ENCODE measurements at regions not wholly inside any gene's neighbourhood (a gene's known extent, or its start where the extent isn't known, plus 50 kb on each side); places are given as distances from the start of the nearest gene placed in this dataset.

- no peak for DNase-seq (ENCODE audit: extremely low read depth, low read depth)
These were observed 109.0 kb upstream of the SLC4A7 start for GRCh38 chr3:27593173-27593572.

GRCh38 chr3:27591312-27592210 lies 107.4 kb upstream of the SLC4A7 start:
- no peak for DNase-seq (ENCODE audit: extremely low read depth, low read depth)

GRCh38 chr3:27590437-27591298 lies 106.5 kb upstream of the SLC4A7 start:
- DNase-seq (ENCODE audit: extremely low read depth, low read depth): no peak

GRCh38 chr3:27589795-27590194 lies 105.6 kb upstream of the SLC4A7 start:
- DNase-seq (ENCODE audit: extremely low read depth, low read depth): no peak

GRCh38 chr3:27585429-27585828 lies 101.2 kb upstream of the SLC4A7 start:
- no peak for DNase-seq (ENCODE audit: extremely low read depth, low read depth)

- DNase-seq (ENCODE audit: extremely low read depth, low read depth): no peak
These were observed 100.7 kb upstream of the SLC4A7 start for GRCh38 chr3:27584874-27585273.

GRCh38 chr3:27581852-27582251 lies 97.7 kb upstream of the SLC4A7 start:
- no peak for DNase-seq (ENCODE audit: extremely low read depth, low read depth)

GRCh38 chr3:27578032-27578431 lies 93.8 kb upstream of the SLC4A7 start:
- DNase-seq (ENCODE audit: extremely low read depth, low read depth): no peak

GRCh38 chr3:27577504-27577903 lies 93.3 kb upstream of the SLC4A7 start:
- no peak for DNase-seq (ENCODE audit: extremely low read depth, low read depth)

- DNase-seq (ENCODE audit: extremely low read depth, low read depth): no peak
These were observed 92.0 kb upstream of the SLC4A7 start for GRCh38 chr3:27576171-27576570.

- DNase-seq (ENCODE audit: extremely low read depth, low read depth): no peak
These were observed 91.3 kb upstream of the SLC4A7 start for GRCh38 chr3:27575499-27575898.

- DNase-seq (ENCODE audit: extremely low read depth, low read depth): no peak
These were observed 90.2 kb upstream of the SLC4A7 start for GRCh38 chr3:27574438-27574795.

- no peak for DNase-seq (ENCODE audit: extremely low read depth, low read depth)
These were observed 89.7 kb upstream of the SLC4A7 start for GRCh38 chr3:27573780-27574437.

- no peak for DNase-seq (ENCODE audit: extremely low read depth, low read depth)
These were observed 89.0 kb upstream of the SLC4A7 start for GRCh38 chr3:27573138-27573537.

- no peak for DNase-seq (ENCODE audit: extremely low read depth, low read depth)
These were observed 87.2 kb upstream of the SLC4A7 start for GRCh38 chr3:27571345-27571744.

- DNase-seq (ENCODE audit: extremely low read depth, low read depth): no peak
These were observed 86.4 kb upstream of the SLC4A7 start for GRCh38 chr3:27570421-27571106.

- no peak for DNase-seq (ENCODE audit: extremely low read depth, low read depth)
These were observed 84.2 kb upstream of the SLC4A7 start for GRCh38 chr3:27568393-27568792.

GRCh38 chr3:27567251-27567650 lies 83.1 kb upstream of the SLC4A7 start:
- DNase-seq (ENCODE audit: extremely low read depth, low read depth): no peak

GRCh38 chr3:27565201-27565852 lies 81.1 kb upstream of the SLC4A7 start:
- DNase-seq (ENCODE audit: extremely low read depth, low read depth): no peak

GRCh38 chr3:27561576-27561975 lies 77.4 kb upstream of the SLC4A7 start:
- DNase-seq (ENCODE audit: extremely low read depth, low read depth): no peak
